ENCODE measurements at regions not wholly inside any gene's neighbourhood (a gene's known extent, or its start where the extent isn't known, plus 50 kb on each side); places are given as distances from the start of the nearest gene placed in this dataset.
"Not testable (repeated sequence)": the region's sequence is repeated elsewhere in the genome, so short reads cannot be mapped to it uniquely, and the experiment has no call there.

GRCh38 chr10:128203028-128203427 is 76.8 kb upstream of the MKI67 start:
- no peak for TF ChIP-seq CTCF (IDR thresholded peaks at IDR 0.05; ENCODE audit: low read depth, low read length)
- DNase-seq (ENCODE audit: extremely low read depth, low read depth), result no peak

- DNase-seq (ENCODE audit: extremely low read depth, low read depth), result not testable (repeated sequence)
These were observed 79.4 kb upstream of the MKI67 start for GRCh38 chr10:128205591-128205990.

GRCh38 chr10:128206676-128207075 is 80.5 kb upstream of the MKI67 start:
- DNase-seq (ENCODE audit: extremely low read depth, low read depth), result no peak
- TF ChIP-seq CTCF (IDR thresholded peaks at IDR 0.05; ENCODE audit: low read depth, low read length), result no peak

GRCh38 chr10:128209862-128210214 is 83.6 kb upstream of the MKI67 start:
- TF ChIP-seq CTCF (IDR thresholded peaks at IDR 0.05; ENCODE audit: low read depth, low read length), result no peak
- DNase-seq (ENCODE audit: extremely low read depth, low read depth), result no peak

- TF ChIP-seq CTCF (IDR thresholded peaks at IDR 0.05; ENCODE audit: low read depth, low read length), result peak; percentile 56
- DNase-seq (ENCODE audit: extremely low read depth, low read depth), result no peak
These were observed 84.2 kb upstream of the MKI67 start for GRCh38 chr10:128210215-128211063.

GRCh38 chr10:128211064-128211504 is 84.9 kb upstream of the MKI67 start:
- DNase-seq (ENCODE audit: extremely low read depth, low read depth), result no peak
- TF ChIP-seq CTCF (IDR thresholded peaks at IDR 0.05; ENCODE audit: low read depth, low read length), result no peak

GRCh38 chr10:128211953-128212727 is 85.9 kb upstream of the MKI67 start:
- DNase-seq (ENCODE audit: extremely low read depth, low read depth), result peak; percentile 10
- peak; percentile 81 for TF ChIP-seq CTCF (IDR thresholded peaks at IDR 0.05; ENCODE audit: low read depth, low read length)
